NT2/D1 (cell line): ENCODE measurements at regions not wholly inside any gene's neighbourhood (a gene's known extent, or its start where the extent isn't known, plus 50 kb on each side); places are given as distances from the start of the nearest gene placed in this dataset.

Source experiments
- YY1 ChIP-seq: IDR thresholded peaks from 2 replicates; pipeline ENCODE4 v1.6.1; 2011; ENCODE audit not compliant: insufficient read length, insufficient read depth
- ZNF274 ChIP-seq: IDR thresholded peaks from 2 replicates; pipeline ENCODE4 v1.6.1; 2011; ENCODE audit warnings: mild to moderate bottlenecking, low read depth, low read length

- no peak for TF ChIP-seq ZNF274
- TF ChIP-seq YY1, result no peak
Observed at GRCh38 chr5:54733101-54733500, 215.5 kb downstream of the SNX18 start.
